ENCODE measurements at regions not wholly inside any gene's neighbourhood (a gene's known extent, or its start where the extent isn't known, plus 50 kb on each side); places are given as distances from the start of the nearest gene placed in this dataset.
A peak's percentile ranks its signal among the peaks of the same experiment; 100 is the strongest.

- H3K4me1 ChIP-seq (replicated peaks): peaks cover 7% of the 10 kb centered on the region
- intact Hi-C loops (cut with DNase I): loop anchor here (5.0 kb wide), 1 partner anchor 229 kb away; the partner anchor contains the start of gene APPL1
- H3K36me3 ChIP-seq: no peaks in the 10 kb centered on the region
- H3K27ac ChIP-seq: peak overlapping the region; percentile 26 to 29
- H3K4me3 ChIP-seq: no peak overlapping the region
- H3K9me3 ChIP-seq: no peaks in the 10 kb centered on the region
- H3K27me3 ChIP-seq (replicated peaks; ENCODE audit: insufficient read depth): no peaks in the 10 kb centered on the region
- no peak for DNase-seq (ENCODE audit: low spot score)
- 23% methylated on average over 3 of the region's 3 CpGs for WGBS
- TF ChIP-seq POLR2A (IDR thresholded peaks at IDR 0.05) (no peak), CTCF (IDR thresholded peaks at IDR 0.05) (no peak), POLR2AphosphoS5 (IDR thresholded peaks at IDR 0.05) (peak; percentile 18)
These were observed 62.4 kb upstream of the SPATA12 start for GRCh38 chr3:56998076-56998529.

- no peak for DNase-seq (ENCODE audit: low spot score)
- Histone ChIP-seq H3K36me3 (no peaks in the 10 kb centered on the region), H3K9me3 (no peaks in the 10 kb centered on the region), H3K27ac (peak overlapping the region; percentile 26 to 29), H3K4me3 (no peak overlapping the region), H3K27me3 (replicated peaks; ENCODE audit: insufficient read depth) (no peaks in the 10 kb centered on the region), H3K4me1 (replicated peaks) (peaks cover 7% of the 10 kb centered on the region)
- WGBS: 29% methylated on average over 5 of the region's 5 CpGs
- intact Hi-C loops (cut with DNase I): loop anchor here (5.0 kb wide), 1 partner anchor 230 kb away; the partner anchor contains the start of gene APPL1
- TF ChIP-seq POLR2AphosphoS5 (IDR thresholded peaks at IDR 0.05) (peak; percentile 7), POLR2A (IDR thresholded peaks at IDR 0.05) (no peak), CTCF (IDR thresholded peaks at IDR 0.05) (no peak)
These were observed 62.8 kb upstream of the SPATA12 start for GRCh38 chr3:56997675-56998074.

GRCh38 chr3:56997041-56997440 lies 63.4 kb upstream of the SPATA12 start:
- Histone ChIP-seq H3K27ac (peak overlapping the region in 1 of 2 donors; percentile 26), H3K9me3 (no peaks in the 10 kb centered on the region), H3K27me3 (replicated peaks; ENCODE audit: insufficient read depth) (no peaks in the 10 kb centered on the region), H3K36me3 (no peaks in the 10 kb centered on the region), H3K4me3 (no peak overlapping the region), H3K4me1 (replicated peaks) (peaks cover 7% of the 10 kb centered on the region)
- TF ChIP-seq POLR2A (IDR thresholded peaks at IDR 0.05) (no peak), POLR2AphosphoS5 (IDR thresholded peaks at IDR 0.05) (no peak), CTCF (IDR thresholded peaks at IDR 0.05) (no peak)
- no peak for DNase-seq (ENCODE audit: low spot score)
- intact Hi-C loops (cut with DNase I): loop anchor here (5.0 kb wide), 1 partner anchor 230 kb away; the partner anchor contains the start of gene APPL1
- 78% methylated on average over 3 of the region's 3 CpGs for WGBS

- 91% methylated on average over 6 of the region's 6 CpGs for WGBS
- intact Hi-C loops (cut with DNase I): loop anchor here (2.0 kb wide), 1 partner anchor 84 kb away; no protein-coding TSS in a partner anchor
- Histone ChIP-seq H3K27me3 (replicated peaks; ENCODE audit: insufficient read depth) (no peaks in the 10 kb centered on the region), H3K36me3 (no peaks in the 10 kb centered on the region), H3K4me1 (replicated peaks) (peaks cover 15% of the 10 kb centered on the region), H3K27ac (no peak overlapping the region), H3K9me3 (no peaks in the 10 kb centered on the region), H3K4me3 (no peak overlapping the region)
- no peak for DNase-seq (ENCODE audit: low spot score)
- TF ChIP-seq POLR2AphosphoS5 (IDR thresholded peaks at IDR 0.05): no peak
- no peak for TF ChIP-seq POLR2A (IDR thresholded peaks at IDR 0.05)
- TF ChIP-seq CTCF (IDR thresholded peaks at IDR 0.05): no peak
These were observed 66.1 kb upstream of the SPATA12 start for GRCh38 chr3:56994391-56994790.

GRCh38 chr3:56990641-56991015 lies 69.8 kb upstream of the SPATA12 start:
- WGBS: 51% methylated on average over 3 of the region's 3 CpGs
- intact Hi-C loops (cut with DNase I): no loop called here
- no peak for DNase-seq (ENCODE audit: low spot score)

More at GRCh38 chr3:56990641-56991015, 69.8 kb upstream of the SPATA12 start:
- Histone ChIP-seq H3K4me1 (replicated peaks) (peaks cover 8% of the 10 kb centered on the region), H3K36me3 (no peaks in the 10 kb centered on the region), H3K4me3 (no peak overlapping the region), H3K9me3 (no peaks in the 10 kb centered on the region), H3K27ac (peak overlapping the region in 1 of 2 donors; percentile 36), H3K27me3 (replicated peaks; ENCODE audit: insufficient read depth) (no peaks in the 10 kb centered on the region)
- TF ChIP-seq POLR2A (IDR thresholded peaks at IDR 0.05) (no peak), POLR2AphosphoS5 (IDR thresholded peaks at IDR 0.05) (no peak), CTCF (IDR thresholded peaks at IDR 0.05) (no peak)

Measured in prostate gland (tissue), 2 donors.